Upper lobe of left lung (tissue), 6 donors: ENCODE measurements at regions not wholly inside any gene's neighbourhood (a gene's known extent, or its start where the extent isn't known, plus 50 kb on each side); places are given as distances from the start of the nearest gene placed in this dataset.

ENCODE experiments used
- ATAC-seq, 2 donors: fragments of 200-7000 bp; cut with Tn5 transposase; one replicate each; pipeline ENCODE4 v1.9.1; 2022; ENCODE audit warnings: mild to moderate bottlenecking in 2 of 2, moderate library complexity in 2 of 2; ENCODE audit not compliant: low FRiP score in 2 of 2
- DNase-seq, 2 donors: peaks; one replicate each; pipeline ENCODE4 v3.0.0-alpha.2; 2019 to 2020
- H3K27ac ChIP-seq, 4 donors: fragments of 200-600 bp; sonication (generic); one replicate each; pipeline ENCODE4 v1.5.1; 2016 to 2019
- H3K27me3 ChIP-seq, 4 donors: fragments of 200-600 bp; sonication (generic); one replicate each; pipeline ENCODE4 v1.5.1; 2017 to 2019
- H3K36me3 ChIP-seq, 4 donors: fragments of 200-600 bp; sonication (generic); one replicate each; pipeline ENCODE4 v1.5.1; 2016 to 2019
- H3K4me1 ChIP-seq, 4 donors: fragments of 200-600 bp; sonication (generic); one replicate each; pipeline ENCODE4 v1.5.1; 2018 to 2019
- H3K4me3 ChIP-seq, 4 donors: fragments of 200-600 bp; sonication (generic); one replicate each; pipeline ENCODE4 v1.5.1; 2017 to 2019; ENCODE audit warnings: mild to moderate bottlenecking in 2 of 4, moderate library complexity in 1 of 4
- H3K9me3 ChIP-seq, 4 donors: fragments of 200-600 bp; sonication (generic); one replicate each; pipeline ENCODE4 v1.5.1; 2018 to 2019
- CTCF ChIP-seq, 6 experiments: fragments of 450-650 bp in 4 of 6; fragments of 200-600 bp in 2 of 6; sonication (generic) in 2 of 6; IDR thresholded peaks; one replicate each; pipeline ENCODE4 v1.5.1; 2016 to 2019; ENCODE audit warnings: antibody characterized with exemption in 6 of 6
- EP300 ChIP-seq, 4 donors: sonication (generic); formaldehyde crosslinking; IDR thresholded peaks; one replicate each; pipeline ENCODE4 v1.5.1; 2017; ENCODE audit warnings: antibody characterized with exemption in 4 of 4, control low read depth in 2 of 4
- POLR2A ChIP-seq, 4 donors: fragments of 450-650 bp; IDR thresholded peaks; one replicate each; pipeline ENCODE4 v1.5.1; 2016 to 2017; ENCODE audit warnings: antibody characterized with exemption in 4 of 4, mild to moderate bottlenecking in 2 of 4
- POLR2AphosphoS5 ChIP-seq, 2 donors: sonication (generic); formaldehyde crosslinking; IDR thresholded peaks; one replicate each; pipeline ENCODE4 v1.5.1; 2017; ENCODE audit warnings: antibody characterized with exemption in 2 of 2
- WGBS, 2 donors: methylation state at CpG; one replicate each; pipeline ENCODE4 v1.1.5; 2017 to 2018; 5-methylcytosine and 5-hydroxymethylcytosine counted together
- donor health status: DM: no; HTN: no; CAD: no; lungs with moderate emphysema.
- donor health status: DM: no; HTN: yes; CAD: no; lungs with severe emphysema.

- ATAC-seq (no peak), DNase-seq (no peak)
- Histone ChIP-seq H3K27me3 (no peaks in the 10 kb centered on the region), H3K9me3 (no peaks in the 10 kb centered on the region), H3K4me1 (no peaks in the 10 kb centered on the region), H3K36me3 (no peaks in the 10 kb centered on the region), H3K4me3 (no peak overlapping the region), H3K27ac (no peak overlapping the region)
- 67 to 77% methylated on average over 1 of the region's 1 CpG for WGBS, 2 donors
- no peak for TF ChIP-seq CTCF (IDR thresholded peaks at IDR 0.05)
- TF ChIP-seq POLR2A (IDR thresholded peaks at IDR 0.05): no peak
- TF ChIP-seq POLR2AphosphoS5 (IDR thresholded peaks at IDR 0.05): no peak
- no peak for TF ChIP-seq EP300 (IDR thresholded peaks at IDR 0.05)
Measured at GRCh38 chr3:150118219-150118618, 147.5 kb upstream of the PFN2 start.

- 88 to 91% methylated on average over 1 of the region's 1 CpG for WGBS, 2 donors
- peak in 1 of 2 donors; percentile 17 for ATAC-seq
Measured at GRCh38 chr3:150117076-150117475, 146.4 kb upstream of the PFN2 start.

GRCh38 chr3:150116196-150116595 is 145.5 kb upstream of the PFN2 start:
- Histone ChIP-seq H3K9me3 (no peaks in the 10 kb centered on the region), H3K27ac (no peak overlapping the region), H3K4me3 (no peak overlapping the region), H3K27me3 (no peaks in the 10 kb centered on the region), H3K4me1 (no peaks in the 10 kb centered on the region), H3K36me3 (no peaks in the 10 kb centered on the region)
- WGBS, 2 donors: 72 to 80% methylated on average over 4 of the region's 4 CpGs
- TF ChIP-seq POLR2AphosphoS5 (IDR thresholded peaks at IDR 0.05): no peak
- no peak for TF ChIP-seq EP300 (IDR thresholded peaks at IDR 0.05)
- no peak for DNase-seq
- ATAC-seq: no peak

More at GRCh38 chr3:150117076-150117475, 146.4 kb upstream of the PFN2 start:
- H3K4me3 ChIP-seq: no peak overlapping the region
- H3K36me3 ChIP-seq: no peaks in the 10 kb centered on the region
- TF ChIP-seq EP300 (IDR thresholded peaks at IDR 0.05) (no peak), CTCF (IDR thresholded peaks at IDR 0.05) (no peak), POLR2A (IDR thresholded peaks at IDR 0.05) (no peak), POLR2AphosphoS5 (IDR thresholded peaks at IDR 0.05) (no peak)
- no peaks in the 10 kb centered on the region for H3K9me3 ChIP-seq
- no peak overlapping the region for H3K27ac ChIP-seq
- no peaks in the 10 kb centered on the region for H3K27me3 ChIP-seq
- DNase-seq: no peak
- no peaks in the 10 kb centered on the region for H3K4me1 ChIP-seq

- DNase-seq (no peak), ATAC-seq (no peak)
- WGBS, 2 donors: 59 to 61% methylated on average over 3 of the region's 3 CpGs
- Histone ChIP-seq H3K9me3 (no peaks in the 10 kb centered on the region), H3K27ac (no peak overlapping the region), H3K4me1 (no peaks in the 10 kb centered on the region), H3K27me3 (no peaks in the 10 kb centered on the region), H3K4me3 (no peak overlapping the region), H3K36me3 (no peaks in the 10 kb centered on the region)
- TF ChIP-seq POLR2AphosphoS5 (IDR thresholded peaks at IDR 0.05): no peak
- TF ChIP-seq POLR2A (IDR thresholded peaks at IDR 0.05): no peak
- no peak for TF ChIP-seq EP300 (IDR thresholded peaks at IDR 0.05)
- TF ChIP-seq CTCF (IDR thresholded peaks at IDR 0.05): no peak
Measured at GRCh38 chr3:150114873-150115540, 144.3 kb upstream of the PFN2 start.

GRCh38 chr3:150114273-150114672 is 143.6 kb upstream of the PFN2 start:
- no peak for ATAC-seq
- WGBS, 2 donors: 51 to 58% methylated on average over 2 of the region's 2 CpGs
- no peak overlapping the region for H3K4me3 ChIP-seq
- no peaks in the 10 kb centered on the region for H3K4me1 ChIP-seq
- no peak overlapping the region for H3K27ac ChIP-seq
- TF ChIP-seq POLR2A (IDR thresholded peaks at IDR 0.05) (no peak), CTCF (IDR thresholded peaks at IDR 0.05) (no peak), POLR2AphosphoS5 (IDR thresholded peaks at IDR 0.05) (no peak), EP300 (IDR thresholded peaks at IDR 0.05) (no peak)
- H3K9me3 ChIP-seq: no peaks in the 10 kb centered on the region
- DNase-seq: no peak
- H3K36me3 ChIP-seq: no peaks in the 10 kb centered on the region
- no peaks in the 10 kb centered on the region for H3K27me3 ChIP-seq
